HG02870 (cell line): ENCODE measurements at regions not wholly inside any gene's neighbourhood (a gene's known extent, or its start where the extent isn't known, plus 50 kb on each side); places are given as distances from the start of the nearest gene placed in this dataset.
"Not testable (repeated sequence)": the region's sequence is repeated elsewhere in the genome, so short reads cannot be mapped to it uniquely, and the experiment has no call there.

ENCODE experiments used
- ATAC-seq: cut with Tn5 transposase; IDR thresholded peaks from one replicate; pipeline ENCODE4 v1.9.1; 2021; ENCODE audit warnings: mild to moderate bottlenecking, moderate library complexity; ENCODE audit not compliant: unreplicated experiment

DNA sequence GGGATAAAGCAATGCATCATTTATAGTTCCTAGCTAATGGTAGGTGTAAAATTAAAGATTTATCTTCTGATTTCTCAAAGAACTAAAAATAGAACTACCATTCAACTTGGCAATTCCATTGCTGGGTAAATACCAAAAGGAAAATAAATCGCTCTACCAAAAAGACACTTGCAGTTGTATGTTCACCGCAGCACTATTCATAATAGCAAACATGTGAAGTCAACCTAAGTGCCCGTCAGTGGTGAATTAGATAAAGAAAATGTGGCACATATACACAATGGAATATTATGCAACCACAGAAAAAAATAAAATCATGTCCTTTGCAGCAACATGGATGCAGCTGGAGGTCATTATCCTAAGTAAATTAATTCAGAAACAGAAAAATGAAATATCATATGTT lies 192.8 kb upstream of the ADRA1D start:
- ATAC-seq = no peak

DNA sequence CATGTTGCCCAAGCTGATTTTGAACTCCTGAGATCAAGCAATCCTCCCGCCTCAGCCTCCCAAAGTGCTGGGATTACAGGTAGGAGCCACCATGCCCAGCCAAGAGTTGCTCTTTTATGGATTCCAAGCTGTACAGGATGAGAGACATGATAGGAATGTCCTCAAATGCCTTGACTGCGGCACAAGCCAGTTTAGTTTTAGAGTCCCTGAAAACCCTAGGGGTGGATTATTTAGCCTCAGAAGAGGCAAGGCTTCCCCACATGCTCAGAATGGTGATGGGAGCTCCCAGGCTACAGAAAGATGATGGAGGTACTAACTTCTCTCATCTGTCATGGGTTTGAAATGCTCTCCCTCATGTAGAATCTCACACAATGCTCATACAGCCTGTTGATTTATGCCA lies 192.1 kb upstream of the ADRA1D start:
- no peak for ATAC-seq

DNA sequence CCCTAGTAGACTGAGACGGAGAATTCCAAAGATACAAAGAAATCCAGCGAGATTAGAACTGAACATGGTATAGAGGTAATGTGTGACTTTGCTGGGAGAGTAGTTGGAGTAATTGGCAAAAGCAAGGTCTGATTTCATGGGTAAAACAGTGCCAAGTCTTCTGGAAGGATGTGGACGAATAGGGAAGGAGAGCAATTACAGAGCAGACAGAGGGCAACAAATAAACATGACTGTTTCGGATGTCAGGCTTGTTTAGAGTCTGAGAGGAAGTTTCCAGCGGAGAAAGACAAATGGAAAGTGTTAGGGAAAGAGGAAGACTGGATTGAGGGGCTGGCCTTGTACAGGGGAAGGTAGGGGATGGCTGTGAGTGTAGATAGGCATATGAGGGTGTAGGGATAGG lies 190.4 kb upstream of the ADRA1D start:
- no peak for ATAC-seq

DNA sequence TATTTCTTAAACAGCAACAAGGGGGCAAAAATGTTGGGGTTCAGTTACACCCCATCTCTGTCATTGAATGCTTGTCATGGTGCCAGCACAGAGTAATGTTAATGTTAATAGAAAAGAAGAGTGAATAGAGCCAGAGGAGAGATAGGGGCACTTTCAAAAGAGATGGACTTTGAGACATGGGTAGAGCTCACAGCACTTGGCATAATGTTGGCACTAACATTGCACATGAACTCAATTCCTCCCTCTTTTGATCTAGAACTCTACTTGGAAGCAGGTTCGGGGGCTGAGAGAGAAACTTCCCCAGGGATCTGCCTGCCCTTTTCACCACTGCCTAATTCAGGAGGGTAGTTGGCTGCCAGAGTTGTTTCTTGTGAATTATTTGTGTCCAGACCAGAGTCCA lies 188.0 kb upstream of the ADRA1D start:
- no peak for ATAC-seq

DNA sequence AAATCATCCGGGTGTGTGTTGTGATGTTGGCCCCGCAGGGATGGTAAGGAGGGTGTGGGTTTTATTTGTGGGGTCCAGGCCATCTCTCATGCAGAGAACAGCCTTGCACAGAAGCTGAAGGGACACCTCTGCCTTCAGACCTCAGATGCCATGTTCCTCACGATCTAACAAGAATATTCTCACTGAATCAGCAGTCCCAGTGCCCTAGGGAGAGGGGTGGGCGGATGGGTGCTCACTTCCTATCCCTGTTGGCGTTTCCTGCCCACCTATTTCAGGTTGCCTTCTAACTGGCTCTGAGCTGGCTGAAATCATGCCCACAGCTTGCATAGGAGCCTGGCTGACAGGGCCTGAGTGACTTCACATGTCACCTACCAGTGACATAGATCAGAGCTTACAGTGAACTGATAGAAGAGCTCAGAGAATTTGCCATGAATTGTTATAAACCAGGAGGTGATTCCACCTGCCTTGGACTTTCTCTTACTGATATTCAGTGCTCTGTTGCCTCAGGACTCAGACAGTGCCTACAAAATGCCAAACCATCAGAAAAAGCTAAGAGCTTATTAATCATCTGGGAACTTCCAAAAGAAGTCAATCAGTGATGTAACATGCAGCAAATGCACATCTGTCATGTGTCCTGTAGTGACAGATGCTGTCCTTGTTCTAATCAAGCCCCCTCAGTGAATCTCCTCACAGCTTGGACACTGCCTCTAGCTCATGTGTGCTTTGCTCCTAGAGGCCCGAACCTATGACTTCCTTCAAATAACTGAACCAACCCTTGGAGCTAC lies 186.8 kb upstream of the ADRA1D start:
- ATAC-seq = no peak

DNA sequence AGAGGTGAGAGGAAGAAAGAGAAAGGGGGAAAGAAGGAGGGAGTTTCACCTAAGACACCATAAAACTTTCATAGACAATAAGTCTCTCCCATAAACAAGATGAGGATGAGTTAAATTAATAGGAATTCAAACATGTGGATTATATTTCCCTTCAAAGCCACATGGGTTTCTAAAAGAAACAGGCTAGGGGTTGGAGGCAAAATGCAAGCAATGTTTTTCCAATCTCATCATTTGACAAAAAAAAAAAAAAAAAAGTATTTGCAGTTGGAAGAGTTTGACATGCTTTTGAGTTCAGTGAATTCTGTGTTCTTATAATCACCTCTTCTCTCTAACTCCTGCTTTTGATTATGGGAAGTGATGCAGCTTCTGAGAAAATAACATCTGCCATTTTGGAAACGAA lies 186.1 kb upstream of the ADRA1D start:
- ATAC-seq = no peak

DNA sequence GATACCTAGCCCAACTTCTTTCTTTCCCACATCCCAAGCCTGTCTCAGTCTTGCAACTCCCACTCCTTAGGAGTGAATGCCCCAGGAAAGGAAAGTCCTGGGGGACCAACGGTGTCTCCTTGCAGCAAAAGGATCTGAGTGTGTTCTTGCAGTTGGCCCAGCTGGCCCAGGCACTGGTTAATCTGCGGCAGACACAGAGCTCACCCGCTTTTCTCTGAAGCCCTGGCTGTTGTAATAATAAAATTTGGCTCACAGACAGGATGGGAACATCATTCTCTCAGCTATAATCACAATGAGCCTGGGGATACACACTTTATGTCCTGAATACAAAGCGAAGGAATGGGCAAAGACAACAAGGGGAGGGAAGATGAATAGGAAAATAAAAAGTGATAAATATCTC lies 185.6 kb upstream of the ADRA1D start:
- no peak for ATAC-seq

DNA sequence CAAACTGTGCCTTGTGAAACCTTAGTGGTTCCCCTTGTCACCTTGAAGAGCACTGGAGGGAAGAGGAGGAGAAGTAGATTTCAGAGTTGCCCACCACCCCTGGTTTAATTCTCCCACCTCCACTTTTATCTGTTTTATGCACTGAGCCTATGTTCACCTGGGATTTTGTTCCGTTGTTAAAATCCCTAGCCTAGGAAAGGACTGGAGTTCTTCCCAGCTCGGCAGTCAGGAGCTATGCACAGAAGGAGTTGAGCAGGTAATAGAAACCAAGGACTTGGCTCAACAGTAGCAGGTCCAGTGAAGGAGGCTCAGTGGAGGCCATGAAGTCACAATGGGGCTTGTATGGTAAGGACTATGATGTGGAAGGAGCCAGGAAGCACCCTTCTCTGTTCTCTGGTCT lies 182.4 kb upstream of the ADRA1D start:
- ATAC-seq = no peak

DNA sequence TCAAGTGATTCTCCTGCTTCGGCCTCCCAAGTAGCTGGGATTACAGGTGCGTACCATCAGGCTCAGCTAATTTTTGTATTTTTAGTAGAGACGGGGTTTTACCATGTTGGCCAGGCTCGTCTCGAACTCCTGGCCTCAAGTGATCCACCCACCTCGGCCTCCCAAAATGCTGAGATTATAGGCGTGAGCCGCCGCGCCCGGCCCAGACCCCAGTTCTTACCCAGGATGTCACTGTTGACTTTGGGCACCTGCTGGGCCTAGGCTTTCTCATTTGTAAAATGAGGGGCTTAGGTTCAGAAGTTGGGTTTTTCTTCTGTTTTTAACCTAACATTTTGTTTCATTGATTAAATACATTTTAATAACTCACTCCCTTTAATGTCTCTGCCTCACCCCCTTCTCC lies 181.7 kb upstream of the ADRA1D start:
- not testable (repeated sequence) for ATAC-seq

DNA sequence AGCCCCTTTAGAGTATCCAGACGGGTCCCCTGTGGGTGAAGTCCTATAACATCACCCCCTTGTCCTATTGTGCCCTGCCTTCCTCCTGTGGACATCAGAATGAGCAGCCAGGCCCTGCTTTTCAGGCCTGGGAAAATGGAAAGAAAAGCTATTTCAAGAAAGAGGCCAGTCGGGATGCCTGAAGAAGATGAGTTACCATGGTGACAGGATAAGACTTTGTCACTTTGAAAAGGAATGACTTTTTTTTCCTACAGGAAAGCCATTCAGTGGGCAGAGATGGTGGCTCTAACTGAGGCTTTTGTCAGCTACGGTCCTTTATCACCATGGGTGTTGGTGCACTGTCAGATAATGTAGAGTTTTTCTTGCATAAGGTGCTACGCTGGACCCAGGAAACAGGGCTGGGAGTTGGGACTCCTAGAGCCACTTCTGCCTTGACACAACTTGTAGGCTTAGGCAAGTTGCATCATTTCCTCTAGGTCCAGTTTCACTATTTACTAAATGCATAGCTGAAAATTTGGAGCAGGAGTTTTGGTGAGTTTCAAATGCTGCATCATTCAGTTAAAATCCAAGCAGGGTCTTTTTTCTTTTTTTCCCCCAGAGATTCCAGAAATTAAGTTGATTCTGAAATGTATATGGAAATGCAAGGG lies 179.0 kb upstream of the ADRA1D start:
- no peak for ATAC-seq

DNA sequence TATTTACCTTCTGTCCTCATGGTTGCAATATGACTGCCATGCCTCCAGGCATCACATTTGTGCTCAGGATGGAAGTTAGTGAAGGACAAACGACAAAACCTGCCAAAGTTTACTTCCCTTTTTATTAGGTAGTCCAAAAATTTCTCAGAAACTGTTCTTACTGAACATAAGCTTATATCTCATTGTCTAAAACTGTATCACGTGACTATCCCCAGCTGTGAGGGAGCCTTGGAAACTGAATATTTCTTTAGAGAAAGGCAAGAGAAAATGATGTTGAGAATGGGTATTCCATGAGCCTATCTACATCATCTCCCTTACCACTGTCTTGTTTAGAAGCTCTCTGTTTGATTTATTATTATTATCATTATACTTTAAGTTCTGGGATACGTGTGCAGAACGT lies 169.1 kb upstream of the ADRA1D start:
- ATAC-seq = no peak

DNA sequence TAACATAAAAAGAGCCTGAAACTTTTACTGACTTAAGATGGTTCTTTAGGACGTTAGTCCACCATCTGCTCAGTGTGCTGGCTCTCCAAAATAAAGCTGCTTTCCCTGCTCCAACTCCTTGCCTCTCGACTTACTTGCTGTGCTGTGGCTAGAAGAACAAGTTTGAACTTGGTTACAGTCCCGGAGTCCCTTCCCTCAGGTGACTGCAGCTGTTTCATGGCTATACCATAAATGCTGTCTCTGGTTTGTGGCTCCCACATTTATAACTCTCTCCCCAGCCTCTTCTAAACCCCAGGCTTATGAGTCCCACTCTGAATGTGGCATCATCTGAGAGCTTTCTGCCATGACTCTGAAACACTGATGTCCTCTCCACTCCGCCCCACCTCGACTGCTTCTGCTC lies 166.2 kb upstream of the ADRA1D start:
- no peak for ATAC-seq

DNA sequence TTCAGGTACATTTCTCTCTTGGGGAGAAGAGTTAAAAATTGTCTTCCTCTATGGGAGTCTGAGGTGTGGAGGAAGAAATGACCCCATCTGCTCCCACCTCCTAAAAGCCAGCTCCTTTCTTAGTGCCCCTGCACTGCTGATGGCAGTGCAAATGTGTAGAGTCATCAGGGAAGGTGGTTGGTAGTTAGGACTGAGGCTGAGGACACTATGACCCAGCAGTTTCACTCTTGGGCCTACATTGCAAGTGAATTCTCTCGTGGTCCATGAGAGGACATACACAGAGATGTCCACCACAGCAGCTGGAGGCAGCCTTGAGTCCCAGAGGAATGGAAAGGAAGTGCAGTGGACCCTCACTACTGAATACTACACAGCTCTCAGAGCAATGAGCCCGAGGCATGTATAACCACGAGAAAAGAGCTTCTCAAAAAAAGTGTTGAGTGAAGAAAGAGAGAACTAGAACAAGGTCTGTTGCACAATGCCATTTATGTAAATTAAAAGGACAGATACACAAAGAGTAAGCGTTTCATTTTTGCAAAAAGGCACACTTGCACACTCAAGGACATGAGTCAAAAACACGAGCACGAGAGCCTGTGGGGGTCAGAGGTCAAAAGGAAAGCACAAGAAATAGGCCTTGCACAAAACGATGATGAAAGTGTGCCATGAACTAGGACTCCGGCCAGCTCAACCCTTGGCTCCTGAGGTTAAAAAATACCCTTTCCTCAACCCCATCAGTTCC lies 164.4 kb upstream of the ADRA1D start:
- ATAC-seq = no peak

DNA sequence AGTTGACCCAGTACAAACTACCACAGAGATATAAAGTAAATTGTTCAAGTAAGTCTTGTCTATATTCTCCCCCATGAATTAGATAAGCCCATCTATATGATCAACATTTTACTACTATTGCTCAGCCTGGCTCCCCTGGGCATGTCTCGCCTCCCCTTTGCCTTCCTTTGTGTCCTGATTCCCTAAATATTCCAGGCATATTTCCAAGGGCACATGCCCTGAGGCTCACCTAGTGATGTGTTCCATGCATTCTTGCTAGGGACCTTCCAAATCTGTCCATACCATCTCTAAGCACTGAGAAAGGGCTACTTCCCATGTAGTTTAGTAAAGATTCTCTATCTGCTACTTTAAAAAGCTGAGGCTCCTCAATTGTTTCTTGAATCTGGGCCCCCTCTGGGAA lies 163.1 kb upstream of the ADRA1D start:
- no peak for ATAC-seq

DNA sequence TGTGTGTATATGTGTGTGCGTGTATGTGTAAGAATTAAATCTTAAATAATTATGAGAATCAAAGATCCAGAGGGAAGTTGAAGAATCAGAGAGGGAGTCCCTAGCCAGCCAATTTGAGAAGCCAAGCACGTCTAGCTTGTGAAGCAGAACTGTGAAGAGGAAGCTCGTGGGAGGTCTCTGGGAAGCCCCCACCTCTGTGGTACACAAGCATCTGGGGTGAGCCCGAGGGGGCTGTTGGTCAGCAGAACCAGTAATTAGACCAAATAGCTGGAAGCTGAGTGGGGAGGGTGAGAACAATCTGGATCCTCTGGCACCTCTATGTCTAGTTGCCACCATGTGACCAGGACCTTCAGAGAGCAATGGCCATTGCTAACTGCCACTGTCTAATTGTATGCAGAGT lies 162.7 kb upstream of the ADRA1D start:
- ATAC-seq = no peak

DNA sequence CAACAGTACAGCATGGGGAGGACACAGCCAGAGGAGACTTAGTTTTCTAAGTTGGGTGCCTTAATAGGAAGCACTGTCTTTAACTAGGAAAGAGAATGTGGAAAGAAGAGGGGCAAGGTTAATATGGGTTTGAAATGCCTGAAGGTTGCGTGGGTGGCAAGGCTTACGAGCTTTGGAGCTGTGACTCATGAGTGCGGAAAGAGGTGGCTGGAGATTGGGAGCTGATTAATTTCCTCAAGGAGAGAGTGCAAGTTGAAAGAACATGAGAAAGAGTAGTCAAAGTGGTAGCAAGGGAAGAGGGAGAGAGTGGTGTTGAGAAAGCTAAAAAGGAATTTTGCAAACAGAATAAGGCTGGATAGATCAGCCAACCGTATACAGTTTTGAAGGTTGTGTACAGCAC lies 157.5 kb upstream of the ADRA1D start:
- ATAC-seq = no peak

DNA sequence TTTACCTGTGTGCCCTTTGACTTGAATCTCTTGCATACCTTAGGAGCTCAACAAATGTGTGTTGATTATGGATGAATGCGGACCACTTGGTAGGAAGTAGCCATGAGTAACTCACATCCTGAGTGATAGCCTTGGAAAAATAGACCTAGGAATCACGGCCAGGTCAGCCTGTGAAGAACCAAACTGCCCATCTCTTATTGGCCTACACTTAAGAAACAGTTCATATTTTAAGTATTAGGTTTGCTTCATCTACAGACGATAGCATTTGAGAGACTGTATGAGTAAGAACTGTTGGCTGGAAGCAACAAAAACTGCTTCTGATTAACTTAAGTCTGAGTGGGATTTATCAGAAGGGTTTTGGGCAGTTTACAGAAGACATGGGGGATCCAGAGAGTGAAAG lies 152.5 kb upstream of the ADRA1D start:
- ATAC-seq = no peak

DNA sequence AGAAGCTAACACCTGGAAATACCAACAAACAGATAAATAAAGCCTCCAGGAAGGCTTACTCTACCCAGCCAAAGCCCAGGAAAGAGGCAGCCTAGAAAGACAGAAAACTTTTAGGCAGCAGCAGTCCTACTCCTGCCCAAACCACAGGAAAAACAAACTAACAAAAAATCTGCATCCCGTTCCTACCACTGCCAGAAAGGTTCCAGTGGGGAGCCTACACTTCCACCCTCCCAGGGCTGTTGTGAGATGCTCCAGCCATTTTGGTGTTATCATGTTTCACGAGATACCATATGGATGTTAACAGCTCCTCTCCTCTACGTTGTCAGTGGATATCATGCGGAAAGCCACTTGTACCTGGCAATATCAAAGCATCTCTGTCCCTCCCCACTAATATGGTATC lies 135.9 kb upstream of the ADRA1D start:
- no peak for ATAC-seq

DNA sequence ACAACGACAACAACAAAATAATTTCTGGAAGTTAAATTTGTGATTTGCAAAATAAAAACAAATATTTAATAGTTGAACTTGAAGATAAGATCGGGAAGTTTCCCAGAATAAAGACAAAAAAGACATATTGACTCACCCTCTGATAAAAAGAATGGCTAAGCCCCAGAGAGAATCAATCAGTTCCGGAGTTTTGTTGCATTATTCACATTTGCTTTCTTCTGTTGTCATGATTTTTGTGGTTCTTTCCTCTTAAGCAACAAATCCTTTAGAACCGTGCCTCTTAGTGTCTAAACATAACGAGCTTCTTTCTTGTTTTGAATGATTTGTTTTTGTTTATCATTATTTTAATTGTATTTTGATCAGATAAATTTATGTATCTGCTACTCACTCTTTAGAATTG lies 134.9 kb upstream of the ADRA1D start:
- no peak for ATAC-seq

DNA sequence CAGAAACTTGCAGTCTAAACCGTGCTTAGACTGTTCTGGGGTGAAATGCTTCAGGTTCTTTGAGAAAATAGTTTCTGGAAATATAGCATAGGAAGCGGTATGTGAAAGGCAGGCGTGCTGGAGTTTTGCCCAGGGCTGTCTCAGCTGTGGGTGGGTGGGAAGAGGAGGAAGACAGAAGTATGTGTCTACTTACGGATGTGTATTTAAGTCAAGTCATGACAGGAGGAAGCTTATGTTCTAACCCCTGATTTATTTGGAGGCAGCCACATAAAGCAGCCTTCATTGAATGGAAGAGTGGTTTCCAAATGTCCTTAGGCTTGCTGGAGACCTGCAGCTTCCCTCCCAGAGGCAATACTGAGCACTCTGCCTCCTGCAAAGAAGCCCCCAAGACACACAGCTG lies 126.8 kb upstream of the ADRA1D start:
- no peak for ATAC-seq

DNA sequence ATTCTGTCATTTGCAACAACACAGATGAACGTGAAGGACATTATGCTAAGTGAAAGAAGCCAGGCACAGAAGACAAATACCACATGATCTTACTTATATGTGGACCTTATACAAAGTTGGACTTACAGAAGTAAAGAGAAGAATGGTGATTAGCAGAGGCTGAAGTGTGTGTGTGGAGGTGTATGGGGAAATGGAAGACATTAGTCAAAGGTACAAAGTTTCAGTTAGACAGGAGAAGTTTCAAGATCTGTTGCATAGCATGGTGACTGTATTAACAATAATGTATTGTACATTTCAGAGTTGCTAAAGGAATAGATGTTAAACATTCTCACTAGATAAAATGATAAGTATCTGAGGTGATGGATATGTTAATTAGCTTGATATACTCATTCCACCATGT lies 124.4 kb upstream of the ADRA1D start:
- no peak for ATAC-seq

DNA sequence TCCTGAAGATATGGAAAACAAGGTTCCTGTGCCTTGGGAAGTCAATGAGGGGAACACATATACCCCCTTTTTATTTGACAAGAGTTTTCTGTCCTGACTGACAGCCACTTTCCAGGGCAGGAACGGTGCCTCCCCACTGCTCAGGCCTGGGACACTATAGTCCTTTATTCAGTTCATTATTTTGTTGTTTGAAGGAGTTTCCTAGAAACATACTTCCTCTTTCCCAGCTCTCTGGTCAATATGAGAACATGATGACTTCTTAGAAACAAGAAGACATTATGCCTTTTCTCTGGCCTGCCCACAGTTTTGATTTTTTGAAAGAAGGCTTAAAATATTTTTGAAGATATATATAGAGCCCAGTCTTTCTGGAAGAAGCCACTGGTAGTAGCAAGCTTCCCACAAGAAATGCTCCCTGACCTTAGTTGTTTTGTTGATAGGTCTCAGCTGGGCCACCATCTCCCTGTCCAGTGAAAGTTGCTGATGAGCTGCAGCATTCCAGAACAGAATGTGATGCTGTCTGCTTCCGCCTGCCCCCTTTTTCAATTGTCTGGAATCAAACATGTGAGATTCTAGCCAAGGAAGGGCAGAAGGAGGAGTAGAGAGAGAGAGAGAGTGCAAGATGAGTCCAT lies 122.7 kb upstream of the ADRA1D start:
- ATAC-seq = no peak
